GM12878 (cell line): ENCODE measurements at regions not wholly inside any gene's neighbourhood (a gene's known extent, or its start where the extent isn't known, plus 50 kb on each side); places are given as distances from the start of the nearest gene placed in this dataset.

Experiments
- ATAC-seq: fragments of 200-7000 bp; cut with Tn5 transposase; 3 replicates; pipeline ENCODE4 v1.9.1; 2020; ENCODE audit warnings: mild to moderate bottlenecking, moderate library complexity
- BruUV-seq: library from RNA; stranded (reverse); fragments of 400-500 nt; replicated peaks from 2 replicates; lab custom pipeline; 2021; lab: Mats Ljungman, UMichigan
- CTCF ChIA-PET: fragments of 300-600 bp; sonication (Branson Sonifier 250); formaldehyde crosslinking; extraction: SDS; loops from one replicate; lab custom pipeline; 2021; ENCODE audit warnings: inconsistent platforms; lab: Yijun Ruan, JAX
- POLR2A ChIA-PET: fragments of 350-600 bp; formaldehyde crosslinking; extraction: SDS; loops from one replicate; lab custom pipeline; 2021; ENCODE audit warnings: inconsistent platforms; lab: Charles Lee
- RAD21 ChIA-PET: fragments of 300-600 bp; sonication (Branson Sonifier 250); formaldehyde crosslinking; loops from one replicate; lab custom pipeline; 2023; ENCODE audit warnings: antibody characterized with exemption; ENCODE audit not compliant: unreplicated experiment; lab: Charles Lee
- SMC1A ChIA-PET: fragments of 300-600 bp; sonication (Branson Sonifier 250); formaldehyde crosslinking; loops from one replicate; lab custom pipeline; 2023; ENCODE audit not compliant: unreplicated experiment, uncharacterized antibody; lab: Charles Lee
- DNase-seq: peaks from one replicate; pipeline ENCODE4 v3.0.0-alpha.2; 2011; ENCODE audit warnings: low read depth, low spot score
- FAIRE-seq: peaks from 3 replicates; lab custom pipeline; 2011; peaks lifted over from hg19 to GRCh38; lab: Jason Lieb, UNC
- H2AFZ ChIP-seq: 2 replicates; pipeline ENCODE4 v1.6.0; 2011; ENCODE audit warnings: low read depth, low read length, control low read depth; ENCODE audit not compliant: control insufficient read depth
- H3K27ac ChIP-seq: 2 replicates; pipeline ENCODE4 v1.5.1; 2011; ENCODE audit warnings: control low read depth; ENCODE audit not compliant: control insufficient read depth, insufficient read depth
- H3K27me3 ChIP-seq, 2 experiments: replicated peaks in 1 of 2; 2 replicates each; pipeline versions ENCODE4 v1.6.0 to v1.6.1; 2011; ENCODE audit warnings: low read length in 1 of 2; ENCODE audit not compliant: control insufficient read depth in 2 of 2, insufficient read depth in 2 of 2
- H3K36me3 ChIP-seq, 2 experiments: 2 replicates each; pipeline ENCODE4 v1.5.1; 2011; ENCODE audit warnings: low read length in 1 of 2; ENCODE audit not compliant: control insufficient read depth in 2 of 2, insufficient read depth in 2 of 2
- H3K4me1 ChIP-seq: 2 replicates; pipeline ENCODE4 v1.6.1; 2011; ENCODE audit warnings: mild to moderate bottlenecking, low read length, moderate library complexity, mixed read lengths; ENCODE audit not compliant: control insufficient read depth, insufficient read depth
- H3K4me2 ChIP-seq: 2 replicates; pipeline ENCODE4 v1.6.0; 2011; ENCODE audit warnings: control low read depth; ENCODE audit not compliant: control insufficient read depth, insufficient read depth
- H3K4me3 ChIP-seq: fragments of 200-600 bp; sonication (generic); 2 replicates; pipeline ENCODE4 v1.5.1; 2016
- H3K79me2 ChIP-seq: 2 replicates; pipeline ENCODE4 v1.6.0; 2011; ENCODE audit warnings: low read length; ENCODE audit not compliant: control insufficient read depth, insufficient read depth
- H3K9ac ChIP-seq: 2 replicates; pipeline ENCODE4 v1.8.0; 2011; ENCODE audit warnings: low read length, control low read depth, mixed read lengths; ENCODE audit not compliant: control insufficient read depth, insufficient read depth
- H3K9me3 ChIP-seq: replicated peaks from 3 replicates; pipeline ENCODE4 v1.5.1; 2011; ENCODE audit warnings: mild to moderate bottlenecking, low read length; ENCODE audit not compliant: control insufficient read depth, insufficient read depth
- H4K20me1 ChIP-seq: 2 replicates; pipeline ENCODE4 v1.6.0; 2011; ENCODE audit not compliant: control insufficient read depth, insufficient read depth
- BCL11A ChIP-seq: IDR thresholded peaks from 2 replicates; pipeline ENCODE4 v1.6.1; 2011; ENCODE audit warnings: low read depth, low read length
- DPF2 ChIP-seq: fragments of 450-650 bp; IDR thresholded peaks from 2 replicates; pipeline ENCODE4 v1.6.1; 2017; ENCODE audit warnings: mild to moderate bottlenecking
- IKZF1 ChIP-seq: fragments of 450-650 bp; conservative IDR thresholded peaks from 2 replicates; pipeline ENCODE4 v1.6.1; 2017; ENCODE audit warnings: antibody characterized with exemption, mild to moderate bottlenecking
- MYC ChIP-seq: IDR thresholded peaks from 2 replicates; pipeline ENCODE4 v1.6.1; 2011; ENCODE audit warnings: mild to moderate bottlenecking, low read length, moderate library complexity, inconsistent platforms; ENCODE audit not compliant: insufficient read depth, insufficient replicate concordance, insufficient read length, severe bottlenecking
- NR2C2 ChIP-seq: IDR thresholded peaks from 2 replicates; pipeline ENCODE4 v1.6.1; 2011; ENCODE audit warnings: borderline replicate concordance, low read depth; ENCODE audit not compliant: control insufficient read depth, insufficient read length
- PAX8 ChIP-seq: fragments of 450-650 bp; IDR thresholded peaks from 2 replicates; pipeline ENCODE4 v1.6.1; 2017; ENCODE audit warnings: mild to moderate bottlenecking, moderate library complexity
- SIX5 ChIP-seq: IDR thresholded peaks from 2 replicates; pipeline ENCODE4 v1.6.1; 2011; ENCODE audit warnings: mild to moderate bottlenecking, low read depth, low read length, moderate library complexity; ENCODE audit not compliant: severe bottlenecking
- SMAD1 ChIP-seq: fragments of 450-650 bp; IDR thresholded peaks from 2 replicates; pipeline ENCODE4 v1.6.1; 2018; ENCODE audit warnings: mild to moderate bottlenecking, low read depth; ENCODE audit not compliant: partially characterized antibody
- SUZ12 ChIP-seq: fragments of 200-600 bp; sonication (generic); IDR thresholded peaks from one replicate; pipeline ENCODE4 v1.6.1; 2018; ENCODE audit warnings: antibody characterized with exemption, mild to moderate bottlenecking; ENCODE audit not compliant: unreplicated experiment
- TCF12 ChIP-seq: IDR thresholded peaks from 2 replicates; pipeline ENCODE4 v1.6.1; 2011; ENCODE audit warnings: low read depth, mild to moderate bottlenecking, low read length
- in situ Hi-C: fragments of 300-500 bp; cut with MboI; formaldehyde crosslinking; loops from 9 replicates; pipeline ENCODE4 v1.14.3; 2018; ENCODE audit warnings: mixed read lengths
- intact Hi-C: fragments of 100-400 bp; cut with micrococcal nuclease; formaldehyde crosslinking; loops from one replicate; pipeline ENCODE4 v1.14.2; 2022; ENCODE audit not compliant: unreplicated experiment
- TF ChIP-seq, protein P1 (sequence below): fragments of 450-650 bp; IDR thresholded peaks from 2 replicates; pipeline ENCODE4 v1.6.1; 2016; ENCODE audit warnings: mild to moderate bottlenecking, moderate library complexity, borderline replicate concordance
- TF ChIP-seq, protein P2 (sequence below): fragments of 450-650 bp; IDR thresholded peaks from 2 replicates; pipeline ENCODE4 v1.6.1; 2018; ENCODE audit warnings: borderline replicate concordance, mild to moderate bottlenecking; ENCODE audit not compliant: partially characterized antibody
- TF ChIP-seq, protein P3 (sequence below): fragments of 450-650 bp; IDR thresholded peaks from 2 replicates; pipeline ENCODE4 v1.6.1; 2017; ENCODE audit warnings: mild to moderate bottlenecking
- TF ChIP-seq, protein P4 (sequence below): fragments of 150-350 bp; IDR thresholded peaks from 2 replicates; pipeline ENCODE4 v1.6.1; 2016; ENCODE audit warnings: low read depth, low read length

DNA sequence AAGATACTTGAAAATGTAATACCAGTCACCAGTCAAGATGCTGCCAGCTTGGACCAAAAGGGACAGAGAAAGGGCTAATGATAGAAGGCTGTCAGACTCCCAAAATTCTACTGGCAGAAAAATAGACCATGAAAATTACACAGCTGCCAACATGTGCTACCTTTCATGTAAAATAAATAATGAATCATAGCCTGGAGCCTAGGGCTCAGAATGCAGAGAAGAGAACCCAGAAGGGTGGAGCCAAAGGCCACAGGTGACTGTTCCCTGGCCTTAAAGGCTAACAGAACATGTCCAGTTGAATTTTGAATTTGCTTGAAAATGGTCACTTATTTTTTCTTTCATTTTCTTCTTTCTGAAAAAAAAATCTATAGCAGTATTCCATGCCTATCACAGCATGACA lies 1827.0 kb upstream of the MIR17HG start:
- no peaks in the 10 kb centered on the region for H3K79me2 ChIP-seq
- in situ Hi-C loops (no loop called here), intact Hi-C loops (no loop called here)
- H3K9ac ChIP-seq, result no peak overlapping the region
- POLR2A ChIA-PET, result no interaction called here
- RAD21 ChIA-PET, result no interaction called here
- ATAC-seq, result no peak
- SMC1A ChIA-PET, result interaction anchor here (0.7 kb wide), 1 partner anchor 8 kb away, joined by 3 read pairs; no protein-coding TSS in a partner anchor
- no peak for DNase-seq
- no peaks in the 10 kb centered on the region for H3K4me1 ChIP-seq
- CTCF ChIA-PET, result no interaction called here
- H3K27ac ChIP-seq, result no peak overlapping the region
- no peak overlapping the region for H2AFZ ChIP-seq
- no peak for FAIRE-seq
- H3K4me2 ChIP-seq, result no peak overlapping the region
- no peaks in the 10 kb centered on the region for H3K36me3 ChIP-seq
- no peaks in the 10 kb centered on the region for H3K9me3 ChIP-seq
- no TSS peak for BruUV-seq
- no peaks in the 10 kb centered on the region for H3K27me3 ChIP-seq
- no peak overlapping the region for H3K4me3 ChIP-seq
- H4K20me1 ChIP-seq, result no peaks in the 10 kb centered on the region
- TF ChIP-seq IKZF1, result no peak
- TF ChIP-seq, protein P1, sequence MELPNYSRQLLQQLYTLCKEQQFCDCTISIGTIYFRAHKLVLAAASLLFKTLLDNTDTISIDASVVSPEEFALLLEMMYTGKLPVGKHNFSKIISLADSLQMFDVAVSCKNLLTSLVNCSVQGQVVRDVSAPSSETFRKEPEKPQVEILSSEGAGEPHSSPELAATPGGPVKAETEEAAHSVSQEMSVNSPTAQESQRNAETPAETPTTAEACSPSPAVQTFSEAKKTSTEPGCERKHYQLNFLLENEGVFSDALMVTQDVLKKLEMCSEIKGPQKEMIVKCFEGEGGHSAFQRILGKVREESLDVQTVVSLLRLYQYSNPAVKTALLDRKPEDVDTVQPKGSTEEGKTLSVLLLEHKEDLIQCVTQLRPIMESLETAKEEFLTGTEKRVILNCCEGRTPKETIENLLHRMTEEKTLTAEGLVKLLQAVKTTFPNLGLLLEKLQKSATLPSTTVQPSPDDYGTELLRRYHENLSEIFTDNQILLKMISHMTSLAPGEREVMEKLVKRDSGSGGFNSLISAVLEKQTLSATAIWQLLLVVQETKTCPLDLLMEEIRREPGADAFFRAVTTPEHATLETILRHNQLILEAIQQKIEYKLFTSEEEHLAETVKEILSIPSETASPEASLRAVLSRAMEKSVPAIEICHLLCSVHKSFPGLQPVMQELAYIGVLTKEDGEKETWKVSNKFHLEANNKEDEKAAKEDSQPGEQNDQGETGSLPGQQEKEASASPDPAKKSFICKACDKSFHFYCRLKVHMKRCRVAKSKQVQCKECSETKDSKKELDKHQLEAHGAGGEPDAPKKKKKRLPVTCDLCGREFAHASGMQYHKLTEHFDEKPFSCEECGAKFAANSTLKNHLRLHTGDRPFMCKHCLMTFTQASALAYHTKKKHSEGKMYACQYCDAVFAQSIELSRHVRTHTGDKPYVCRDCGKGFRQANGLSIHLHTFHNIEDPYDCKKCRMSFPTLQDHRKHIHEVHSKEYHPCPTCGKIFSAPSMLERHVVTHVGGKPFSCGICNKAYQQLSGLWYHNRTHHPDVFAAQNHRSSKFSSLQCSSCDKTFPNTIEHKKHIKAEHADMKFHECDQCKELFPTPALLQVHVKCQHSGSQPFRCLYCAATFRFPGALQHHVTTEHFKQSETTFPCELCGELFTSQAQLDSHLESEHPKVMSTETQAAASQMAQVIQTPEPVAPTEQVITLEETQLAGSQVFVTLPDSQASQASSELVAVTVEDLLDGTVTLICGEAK, result no peak
- no peak for TF ChIP-seq NR2C2
- no peak for TF ChIP-seq SIX5
- TF ChIP-seq SMAD1, result no peak
- TF ChIP-seq MYC, result no peak
- no peak for TF ChIP-seq PAX8
- TF ChIP-seq SUZ12, result no peak
- TF ChIP-seq, protein P2, sequence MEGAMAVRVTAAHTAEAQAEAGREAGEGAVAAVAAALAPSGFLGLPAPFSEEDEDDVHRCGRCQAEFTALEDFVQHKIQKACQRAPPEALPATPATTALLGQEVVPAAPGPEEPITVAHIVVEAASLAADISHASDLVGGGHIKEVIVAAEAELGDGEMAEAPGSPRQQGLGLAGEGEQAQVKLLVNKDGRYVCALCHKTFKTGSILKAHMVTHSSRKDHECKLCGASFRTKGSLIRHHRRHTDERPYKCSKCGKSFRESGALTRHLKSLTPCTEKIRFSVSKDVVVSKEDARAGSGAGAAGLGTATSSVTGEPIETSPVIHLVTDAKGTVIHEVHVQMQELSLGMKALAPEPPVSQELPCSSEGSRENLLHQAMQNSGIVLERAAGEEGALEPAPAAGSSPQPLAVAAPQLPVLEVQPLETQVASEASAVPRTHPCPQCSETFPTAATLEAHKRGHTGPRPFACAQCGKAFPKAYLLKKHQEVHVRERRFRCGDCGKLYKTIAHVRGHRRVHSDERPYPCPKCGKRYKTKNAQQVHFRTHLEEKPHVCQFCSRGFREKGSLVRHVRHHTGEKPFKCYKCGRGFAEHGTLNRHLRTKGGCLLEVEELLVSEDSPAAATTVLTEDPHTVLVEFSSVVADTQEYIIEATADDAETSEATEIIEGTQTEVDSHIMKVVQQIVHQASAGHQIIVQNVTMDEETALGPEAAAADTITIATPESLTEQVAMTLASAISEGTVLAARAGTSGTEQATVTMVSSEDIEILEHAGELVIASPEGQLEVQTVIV, result no peak
- TF ChIP-seq, protein P3, sequence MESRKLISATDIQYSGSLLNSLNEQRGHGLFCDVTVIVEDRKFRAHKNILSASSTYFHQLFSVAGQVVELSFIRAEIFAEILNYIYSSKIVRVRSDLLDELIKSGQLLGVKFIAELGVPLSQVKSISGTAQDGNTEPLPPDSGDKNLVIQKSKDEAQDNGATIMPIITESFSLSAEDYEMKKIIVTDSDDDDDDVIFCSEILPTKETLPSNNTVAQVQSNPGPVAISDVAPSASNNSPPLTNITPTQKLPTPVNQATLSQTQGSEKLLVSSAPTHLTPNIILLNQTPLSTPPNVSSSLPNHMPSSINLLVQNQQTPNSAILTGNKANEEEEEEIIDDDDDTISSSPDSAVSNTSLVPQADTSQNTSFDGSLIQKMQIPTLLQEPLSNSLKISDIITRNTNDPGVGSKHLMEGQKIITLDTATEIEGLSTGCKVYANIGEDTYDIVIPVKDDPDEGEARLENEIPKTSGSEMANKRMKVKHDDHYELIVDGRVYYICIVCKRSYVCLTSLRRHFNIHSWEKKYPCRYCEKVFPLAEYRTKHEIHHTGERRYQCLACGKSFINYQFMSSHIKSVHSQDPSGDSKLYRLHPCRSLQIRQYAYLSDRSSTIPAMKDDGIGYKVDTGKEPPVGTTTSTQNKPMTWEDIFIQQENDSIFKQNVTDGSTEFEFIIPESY, result no peak
- no peak for TF ChIP-seq BCL11A
- no peak for TF ChIP-seq TCF12
- TF ChIP-seq DPF2, result no peak
- TF ChIP-seq, protein P4, sequence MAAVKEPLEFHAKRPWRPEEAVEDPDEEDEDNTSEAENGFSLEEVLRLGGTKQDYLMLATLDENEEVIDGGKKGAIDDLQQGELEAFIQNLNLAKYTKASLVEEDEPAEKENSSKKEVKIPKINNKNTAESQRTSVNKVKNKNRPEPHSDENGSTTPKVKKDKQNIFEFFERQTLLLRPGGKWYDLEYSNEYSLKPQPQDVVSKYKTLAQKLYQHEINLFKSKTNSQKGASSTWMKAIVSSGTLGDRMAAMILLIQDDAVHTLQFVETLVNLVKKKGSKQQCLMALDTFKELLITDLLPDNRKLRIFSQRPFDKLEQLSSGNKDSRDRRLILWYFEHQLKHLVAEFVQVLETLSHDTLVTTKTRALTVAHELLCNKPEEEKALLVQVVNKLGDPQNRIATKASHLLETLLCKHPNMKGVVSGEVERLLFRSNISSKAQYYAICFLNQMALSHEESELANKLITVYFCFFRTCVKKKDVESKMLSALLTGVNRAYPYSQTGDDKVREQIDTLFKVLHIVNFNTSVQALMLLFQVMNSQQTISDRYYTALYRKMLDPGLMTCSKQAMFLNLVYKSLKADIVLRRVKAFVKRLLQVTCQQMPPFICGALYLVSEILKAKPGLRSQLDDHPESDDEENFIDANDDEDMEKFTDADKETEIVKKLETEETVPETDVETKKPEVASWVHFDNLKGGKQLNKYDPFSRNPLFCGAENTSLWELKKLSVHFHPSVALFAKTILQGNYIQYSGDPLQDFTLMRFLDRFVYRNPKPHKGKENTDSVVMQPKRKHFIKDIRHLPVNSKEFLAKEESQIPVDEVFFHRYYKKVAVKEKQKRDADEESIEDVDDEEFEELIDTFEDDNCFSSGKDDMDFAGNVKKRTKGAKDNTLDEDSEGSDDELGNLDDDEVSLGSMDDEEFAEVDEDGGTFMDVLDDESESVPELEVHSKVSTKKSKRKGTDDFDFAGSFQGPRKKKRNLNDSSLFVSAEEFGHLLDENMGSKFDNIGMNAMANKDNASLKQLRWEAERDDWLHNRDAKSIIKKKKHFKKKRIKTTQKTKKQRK, result no peak
